Fibroblast of the aortic adventitia (primary cell): ENCODE measurements at regions not wholly inside any gene's neighbourhood (a gene's known extent, or its start where the extent isn't known, plus 50 kb on each side); places are given as distances from the start of the nearest gene placed in this dataset.

ENCODE experiments used
- DNase-seq: peaks from one replicate; pipeline ENCODE4 v3.0.0-alpha.2; 2010; ENCODE audit warnings: low read depth
- H3K4me3 ChIP-seq: 2 replicates; pipeline ENCODE4 v1.5.1; 2011; ENCODE audit warnings: low read depth, mild to moderate bottlenecking, control low read depth, low read length, moderate library complexity
- TF ChIP-seq, protein P1 (sequence below): IDR thresholded peaks from 2 replicates; pipeline ENCODE4 v1.5.1; 2011; ENCODE audit warnings: mild to moderate bottlenecking, low read length, control low read depth, inconsistent platforms; ENCODE audit not compliant: insufficient read depth

GRCh38 chr11:95711162-95711944 lies 78.2 kb downstream of the FAM76B start:
- no peak overlapping the region for H3K4me3 ChIP-seq
- TF ChIP-seq, protein P1, sequence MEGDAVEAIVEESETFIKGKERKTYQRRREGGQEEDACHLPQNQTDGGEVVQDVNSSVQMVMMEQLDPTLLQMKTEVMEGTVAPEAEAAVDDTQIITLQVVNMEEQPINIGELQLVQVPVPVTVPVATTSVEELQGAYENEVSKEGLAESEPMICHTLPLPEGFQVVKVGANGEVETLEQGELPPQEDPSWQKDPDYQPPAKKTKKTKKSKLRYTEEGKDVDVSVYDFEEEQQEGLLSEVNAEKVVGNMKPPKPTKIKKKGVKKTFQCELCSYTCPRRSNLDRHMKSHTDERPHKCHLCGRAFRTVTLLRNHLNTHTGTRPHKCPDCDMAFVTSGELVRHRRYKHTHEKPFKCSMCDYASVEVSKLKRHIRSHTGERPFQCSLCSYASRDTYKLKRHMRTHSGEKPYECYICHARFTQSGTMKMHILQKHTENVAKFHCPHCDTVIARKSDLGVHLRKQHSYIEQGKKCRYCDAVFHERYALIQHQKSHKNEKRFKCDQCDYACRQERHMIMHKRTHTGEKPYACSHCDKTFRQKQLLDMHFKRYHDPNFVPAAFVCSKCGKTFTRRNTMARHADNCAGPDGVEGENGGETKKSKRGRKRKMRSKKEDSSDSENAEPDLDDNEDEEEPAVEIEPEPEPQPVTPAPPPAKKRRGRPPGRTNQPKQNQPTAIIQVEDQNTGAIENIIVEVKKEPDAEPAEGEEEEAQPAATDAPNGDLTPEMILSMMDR: no peak
- peak; percentile 76 for DNase-seq

- DNase-seq: no peak
- TF ChIP-seq, protein P1: no peak
- H3K4me3 ChIP-seq: no peak overlapping the region
These were observed 80.9 kb downstream of the FAM76B start for GRCh38 chr11:95708681-95709080.

GRCh38 chr11:95706974-95707387 lies 82.6 kb downstream of the FAM76B start:
- DNase-seq: no peak
- TF ChIP-seq, protein P1: no peak
- H3K4me3 ChIP-seq: no peak overlapping the region

GRCh38 chr11:95705485-95706124 lies 84.0 kb downstream of the FAM76B start:
- H3K4me3 ChIP-seq: no peak overlapping the region
- TF ChIP-seq, protein P1: peak; percentile 95
- peak; percentile 95 for DNase-seq

GRCh38 chr11:95704865-95705264 lies 84.7 kb downstream of the FAM76B start:
- DNase-seq: no peak
- H3K4me3 ChIP-seq: no peak overlapping the region
- TF ChIP-seq, protein P1: no peak

DNA sequence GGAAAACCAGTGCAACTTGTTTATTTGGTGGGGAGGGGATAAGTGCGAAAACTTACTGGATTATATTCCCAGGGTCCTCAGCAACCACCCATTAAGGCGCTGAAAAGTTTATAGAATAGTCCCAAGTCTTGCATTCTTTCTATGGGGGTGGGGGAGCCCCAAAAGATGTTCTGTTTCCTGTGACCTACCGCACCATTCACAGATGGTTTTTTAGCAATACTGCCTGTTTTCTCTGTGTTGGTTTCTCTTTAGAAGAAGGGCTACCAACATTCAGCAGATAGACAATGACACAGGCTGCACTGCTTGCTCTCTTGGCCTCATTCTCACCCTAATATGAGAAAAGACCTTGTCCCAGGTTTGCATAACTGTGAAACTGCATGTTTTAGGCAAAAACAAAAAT lies 86.5 kb downstream of the FAM76B start:
- no peak for DNase-seq
- TF ChIP-seq, protein P1: no peak
- no peak overlapping the region for H3K4me3 ChIP-seq
